Ishikawa (cell line): ENCODE measurements at regions not wholly inside any gene's neighbourhood (a gene's known extent, or its start where the extent isn't known, plus 50 kb on each side); places are given as distances from the start of the nearest gene placed in this dataset.

Experiments used
- CEBPB ChIP-seq: IDR thresholded peaks from 2 replicates; pipeline ENCODE4 v1.6.1; 2012
- CREB1 ChIP-seq: IDR thresholded peaks from 2 replicates; pipeline ENCODE4 v1.6.1; 2012; ENCODE audit warnings: low read depth
- EGR1 ChIP-seq: IDR thresholded peaks from 2 replicates; pipeline ENCODE4 v1.6.1; 2012
- EP300 ChIP-seq: IDR thresholded peaks from 2 replicates; pipeline ENCODE4 v1.6.1; 2012; ENCODE audit warnings: borderline replicate concordance
- FOXM1 ChIP-seq: IDR thresholded peaks from 2 replicates; pipeline ENCODE4 v1.6.1; 2012; ENCODE audit warnings: low read depth, borderline replicate concordance
- NFIC ChIP-seq: IDR thresholded peaks from 2 replicates; pipeline ENCODE4 v1.6.1; 2012
- RAD21 ChIP-seq: IDR thresholded peaks from 2 replicates; pipeline ENCODE4 v1.6.1; 2012; ENCODE audit warnings: low read depth
- TAF1 ChIP-seq: IDR thresholded peaks from 2 replicates; pipeline ENCODE4 v1.6.1; 2012; ENCODE audit warnings: low read depth, mild to moderate bottlenecking
- TCF12 ChIP-seq: IDR thresholded peaks from 2 replicates; pipeline ENCODE4 v1.6.1; 2012; ENCODE audit warnings: low read depth
- TEAD4 ChIP-seq: IDR thresholded peaks from 2 replicates; pipeline ENCODE4 v1.6.1; 2012
- YY1 ChIP-seq: IDR thresholded peaks from 2 replicates; pipeline ENCODE4 v1.6.1; 2012; ENCODE audit warnings: low read depth
- ZBTB7A ChIP-seq: IDR thresholded peaks from 2 replicates; pipeline ENCODE4 v1.6.1; 2012; ENCODE audit warnings: low read depth
- TF ChIP-seq, protein P1 (sequence below): IDR thresholded peaks from 2 replicates; pipeline ENCODE4 v1.6.1; 2012
- TF ChIP-seq, protein P2 (sequence below): IDR thresholded peaks from 2 replicates; pipeline ENCODE4 v1.6.1; 2012
- TF ChIP-seq, protein P3 (sequence below): IDR thresholded peaks from 2 replicates; pipeline ENCODE4 v1.6.1; 2012; ENCODE audit warnings: low read depth, mild to moderate bottlenecking

DNA sequence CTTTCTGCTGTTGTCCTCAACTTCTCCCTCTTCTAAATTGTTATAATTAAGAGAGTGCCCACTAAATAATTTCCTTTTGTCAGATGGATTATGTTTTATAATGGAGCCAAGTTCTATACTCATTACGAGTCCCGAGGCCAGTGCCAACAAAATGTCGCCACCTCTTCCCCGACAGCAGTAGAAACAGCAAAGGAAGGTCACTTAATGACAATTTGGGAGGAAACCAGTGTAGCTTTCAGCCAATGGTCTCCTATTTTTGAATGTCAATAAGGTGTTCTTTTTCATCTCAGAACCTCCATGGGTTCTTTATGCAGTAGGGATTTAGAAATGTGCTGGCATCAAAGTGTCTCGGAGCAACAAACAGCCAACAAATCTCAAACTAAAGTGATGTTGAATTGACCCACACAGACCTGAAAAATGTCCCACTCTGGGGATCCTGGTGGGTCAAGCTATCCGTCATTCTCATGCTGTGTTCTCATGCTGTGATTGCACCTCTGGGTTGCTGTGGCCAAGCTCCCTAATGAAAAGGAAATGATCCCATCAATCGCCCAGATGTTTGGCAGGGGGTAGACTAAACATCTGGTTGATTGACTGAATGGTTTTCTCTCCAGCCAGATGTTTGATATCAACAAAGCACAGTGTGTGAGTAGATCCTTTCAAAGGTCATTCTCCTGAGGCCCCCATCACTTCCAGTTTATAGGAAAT lies 291.9 kb downstream of the DMAC1 start:
- no peak for TF ChIP-seq TCF12
- TF ChIP-seq FOXM1 = no peak
- no peak for TF ChIP-seq TEAD4
- TF ChIP-seq, protein P1, sequence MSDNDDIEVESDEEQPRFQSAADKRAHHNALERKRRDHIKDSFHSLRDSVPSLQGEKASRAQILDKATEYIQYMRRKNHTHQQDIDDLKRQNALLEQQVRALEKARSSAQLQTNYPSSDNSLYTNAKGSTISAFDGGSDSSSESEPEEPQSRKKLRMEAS = no peak
- TF ChIP-seq TAF1 = no peak
- no peak for TF ChIP-seq ZBTB7A
- TF ChIP-seq EP300 = no peak
- TF ChIP-seq NFIC = no peak
- no peak for TF ChIP-seq YY1
- no peak for TF ChIP-seq RAD21
- TF ChIP-seq CEBPB = no peak
- TF ChIP-seq, protein P2, sequence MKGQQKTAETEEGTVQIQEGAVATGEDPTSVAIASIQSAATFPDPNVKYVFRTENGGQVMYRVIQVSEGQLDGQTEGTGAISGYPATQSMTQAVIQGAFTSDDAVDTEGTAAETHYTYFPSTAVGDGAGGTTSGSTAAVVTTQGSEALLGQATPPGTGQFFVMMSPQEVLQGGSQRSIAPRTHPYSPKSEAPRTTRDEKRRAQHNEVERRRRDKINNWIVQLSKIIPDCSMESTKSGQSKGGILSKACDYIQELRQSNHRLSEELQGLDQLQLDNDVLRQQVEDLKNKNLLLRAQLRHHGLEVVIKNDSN = no peak
- no peak for TF ChIP-seq CREB1
- TF ChIP-seq, protein P3, sequence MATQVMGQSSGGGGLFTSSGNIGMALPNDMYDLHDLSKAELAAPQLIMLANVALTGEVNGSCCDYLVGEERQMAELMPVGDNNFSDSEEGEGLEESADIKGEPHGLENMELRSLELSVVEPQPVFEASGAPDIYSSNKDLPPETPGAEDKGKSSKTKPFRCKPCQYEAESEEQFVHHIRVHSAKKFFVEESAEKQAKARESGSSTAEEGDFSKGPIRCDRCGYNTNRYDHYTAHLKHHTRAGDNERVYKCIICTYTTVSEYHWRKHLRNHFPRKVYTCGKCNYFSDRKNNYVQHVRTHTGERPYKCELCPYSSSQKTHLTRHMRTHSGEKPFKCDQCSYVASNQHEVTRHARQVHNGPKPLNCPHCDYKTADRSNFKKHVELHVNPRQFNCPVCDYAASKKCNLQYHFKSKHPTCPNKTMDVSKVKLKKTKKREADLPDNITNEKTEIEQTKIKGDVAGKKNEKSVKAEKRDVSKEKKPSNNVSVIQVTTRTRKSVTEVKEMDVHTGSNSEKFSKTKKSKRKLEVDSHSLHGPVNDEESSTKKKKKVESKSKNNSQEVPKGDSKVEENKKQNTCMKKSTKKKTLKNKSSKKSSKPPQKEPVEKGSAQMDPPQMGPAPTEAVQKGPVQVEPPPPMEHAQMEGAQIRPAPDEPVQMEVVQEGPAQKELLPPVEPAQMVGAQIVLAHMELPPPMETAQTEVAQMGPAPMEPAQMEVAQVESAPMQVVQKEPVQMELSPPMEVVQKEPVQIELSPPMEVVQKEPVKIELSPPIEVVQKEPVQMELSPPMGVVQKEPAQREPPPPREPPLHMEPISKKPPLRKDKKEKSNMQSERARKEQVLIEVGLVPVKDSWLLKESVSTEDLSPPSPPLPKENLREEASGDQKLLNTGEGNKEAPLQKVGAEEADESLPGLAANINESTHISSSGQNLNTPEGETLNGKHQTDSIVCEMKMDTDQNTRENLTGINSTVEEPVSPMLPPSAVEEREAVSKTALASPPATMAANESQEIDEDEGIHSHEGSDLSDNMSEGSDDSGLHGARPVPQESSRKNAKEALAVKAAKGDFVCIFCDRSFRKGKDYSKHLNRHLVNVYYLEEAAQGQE = no peak

DNA sequence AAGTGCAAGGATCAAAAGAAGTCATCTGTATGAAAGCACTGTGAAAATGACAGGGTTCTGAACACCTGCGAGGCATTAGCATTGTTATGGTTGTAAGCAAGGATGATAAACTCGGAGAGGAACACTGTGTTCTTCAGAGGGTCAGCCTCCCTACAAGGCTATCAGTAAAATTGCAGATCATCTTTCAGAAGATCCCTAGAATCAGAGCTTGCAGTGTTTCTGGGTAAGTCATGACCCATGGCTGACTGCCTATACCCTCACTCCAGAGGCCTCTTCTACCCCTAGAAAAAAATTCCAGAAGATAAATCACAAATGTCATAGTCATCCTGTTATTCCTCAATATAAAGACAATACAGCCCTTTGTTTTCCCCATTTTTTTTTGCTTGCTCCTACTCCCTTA lies 292.6 kb downstream of the DMAC1 start:
- no peak for TF ChIP-seq CREB1
- TF ChIP-seq, protein P3 = no peak
- no peak for TF ChIP-seq ZBTB7A

DNA sequence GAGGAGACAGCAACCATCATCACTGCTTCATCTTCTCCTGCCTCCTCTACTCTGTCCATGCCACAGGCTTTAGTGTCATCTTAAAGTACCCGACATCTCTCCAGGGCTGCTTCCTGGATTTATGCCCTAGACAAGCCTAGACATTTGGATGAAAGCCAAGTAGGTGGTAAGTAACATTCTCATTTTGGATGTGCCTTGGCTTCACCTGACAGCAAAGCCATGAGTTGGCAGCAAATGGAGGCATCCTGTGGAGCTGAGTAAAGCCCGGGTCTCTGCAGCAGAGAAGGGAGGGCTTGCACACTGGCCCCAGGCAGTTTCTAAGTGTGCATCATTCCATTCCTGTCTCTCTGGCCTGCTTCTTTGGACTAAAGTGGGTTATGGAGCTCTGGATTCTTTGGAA lies 299.1 kb downstream of the DMAC1 start:
- no peak for TF ChIP-seq RAD21
- TF ChIP-seq FOXM1 = no peak
- no peak for TF ChIP-seq NFIC
- no peak for TF ChIP-seq CREB1
- TF ChIP-seq, protein P1 = no peak
- TF ChIP-seq EGR1 = no peak
- TF ChIP-seq, protein P2 = no peak
- TF ChIP-seq TCF12 = no peak
- TF ChIP-seq, protein P3 = no peak
- no peak for TF ChIP-seq TEAD4
- TF ChIP-seq YY1 = no peak
- no peak for TF ChIP-seq ZBTB7A
- TF ChIP-seq TAF1 = no peak

DNA sequence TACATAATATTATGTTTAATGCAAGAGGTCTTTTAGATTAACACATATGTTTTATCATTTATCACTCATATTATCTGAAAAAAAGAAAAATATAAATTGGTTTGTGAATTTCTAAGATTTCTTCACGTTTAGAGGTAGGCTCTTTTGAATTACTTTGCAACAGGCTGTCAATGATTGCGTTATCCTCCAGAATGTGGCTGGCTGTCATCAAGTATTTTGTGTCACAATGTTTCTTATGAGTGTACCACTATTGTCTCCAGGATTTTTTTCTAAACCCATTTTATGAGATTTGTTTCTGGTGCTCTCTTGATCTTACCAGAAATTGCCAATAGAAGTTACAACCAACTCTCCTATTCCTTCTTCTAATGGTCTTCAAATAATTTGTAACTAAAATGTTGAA lies 307.9 kb downstream of the DMAC1 start:
- no peak for TF ChIP-seq EP300
- TF ChIP-seq, protein P3 = no peak
- no peak for TF ChIP-seq ZBTB7A
- no peak for TF ChIP-seq RAD21
- no peak for TF ChIP-seq TAF1
- no peak for TF ChIP-seq NFIC
- no peak for TF ChIP-seq TEAD4
- TF ChIP-seq, protein P1 = no peak
- TF ChIP-seq EGR1 = no peak
- TF ChIP-seq CREB1 = no peak
- TF ChIP-seq CEBPB = no peak
- no peak for TF ChIP-seq TCF12
- TF ChIP-seq, protein P2 = no peak
- no peak for TF ChIP-seq YY1
- no peak for TF ChIP-seq FOXM1
